ENCODE measurements at regions not wholly inside any gene's neighbourhood (a gene's known extent, or its start where the extent isn't known, plus 50 kb on each side); places are given as distances from the start of the nearest gene placed in this dataset.

GRCh38 chr6:18533793-18534192 lies 146.6 kb downstream of the RNF144B start:
- TF ChIP-seq CTCF (IDR thresholded peaks at IDR 0.05; ENCODE audit: low read depth, low read length) = no peak
- TF ChIP-seq MAX (IDR thresholded peaks at IDR 0.05; ENCODE audit: low read depth, low read length) = no peak
- TF ChIP-seq POLR2A (IDR thresholded peaks at IDR 0.05; ENCODE audit: extremely low read depth, insufficient read length) = no peak
